Breast epithelium (tissue), 4 donors: ENCODE measurements at regions not wholly inside any gene's neighbourhood (a gene's known extent, or its start where the extent isn't known, plus 50 kb on each side); places are given as distances from the start of the nearest gene placed in this dataset.

Source experiments
- DNase-seq, 2 donors: peaks; one replicate each; pipeline ENCODE4 v3.0.0-alpha.2; 2019; ENCODE audit warnings: low spot score in 2 of 2
- H3K27ac ChIP-seq, 2 donors: fragments of 200-600 bp; sonication (generic) in 1 of 2; one replicate each; pipeline ENCODE4 v1.5.1; 2016 to 2019; ENCODE audit warnings: mild to moderate bottlenecking in 1 of 2
- H3K27me3 ChIP-seq, 2 donors: fragments of 200-600 bp; sonication (generic) in 1 of 2; one replicate each; pipeline versions ENCODE4 v1.5.1 to v1.6.0; 2017 to 2019; ENCODE audit warnings: control low read depth in 1 of 2, mild to moderate bottlenecking in 1 of 2
- H3K36me3 ChIP-seq: fragments of 200-600 bp; one replicate; pipeline ENCODE4 v1.5.1; 2019
- H3K4me1 ChIP-seq, 2 donors: fragments of 200-600 bp; sonication (generic); one replicate each; pipeline ENCODE4 v1.5.1; 2016 to 2019; ENCODE audit warnings: control low read depth in 1 of 2
- H3K4me3 ChIP-seq, 3 donors: fragments of 200-600 bp; sonication (generic); 1 replicate in 2 of 3; 2 replicates in 1 of 3; pipeline ENCODE4 v1.5.1; 2016 to 2019; ENCODE audit warnings: mild to moderate bottlenecking in 3 of 3, moderate library complexity in 2 of 3
- H3K9me3 ChIP-seq, 2 donors: fragments of 200-600 bp; sonication (generic) in 1 of 2; one replicate each; pipeline ENCODE4 v1.5.1; 2016 to 2019; ENCODE audit warnings: control low read depth in 1 of 2
- POLR2A ChIP-seq: fragments of 450-650 bp; IDR thresholded peaks from one replicate; pipeline ENCODE4 v1.6.1; 2016; ENCODE audit warnings: antibody characterized with exemption, mild to moderate bottlenecking, moderate library complexity
- POLR2AphosphoS5 ChIP-seq, 3 donors: sonication (generic); formaldehyde crosslinking; IDR thresholded peaks; one replicate each; pipeline ENCODE4 v1.6.1; 2017; ENCODE audit warnings: antibody characterized with exemption in 3 of 3
- intact Hi-C: fragments of 100-400 bp; cut with DNase I; formaldehyde crosslinking; loops from one replicate; pipeline ENCODE4 v1.15.1; 2023; ENCODE audit warnings: low total_unique reads
- TF ChIP-seq, protein P1 (sequence below), 3 donors: fragments of 450-650 bp; IDR thresholded peaks; one replicate each; pipeline ENCODE4 v1.5.1; 2016 to 2017; ENCODE audit warnings: antibody characterized with exemption in 3 of 3, mild to moderate bottlenecking in 3 of 3, moderate library complexity in 3 of 3

DNA sequence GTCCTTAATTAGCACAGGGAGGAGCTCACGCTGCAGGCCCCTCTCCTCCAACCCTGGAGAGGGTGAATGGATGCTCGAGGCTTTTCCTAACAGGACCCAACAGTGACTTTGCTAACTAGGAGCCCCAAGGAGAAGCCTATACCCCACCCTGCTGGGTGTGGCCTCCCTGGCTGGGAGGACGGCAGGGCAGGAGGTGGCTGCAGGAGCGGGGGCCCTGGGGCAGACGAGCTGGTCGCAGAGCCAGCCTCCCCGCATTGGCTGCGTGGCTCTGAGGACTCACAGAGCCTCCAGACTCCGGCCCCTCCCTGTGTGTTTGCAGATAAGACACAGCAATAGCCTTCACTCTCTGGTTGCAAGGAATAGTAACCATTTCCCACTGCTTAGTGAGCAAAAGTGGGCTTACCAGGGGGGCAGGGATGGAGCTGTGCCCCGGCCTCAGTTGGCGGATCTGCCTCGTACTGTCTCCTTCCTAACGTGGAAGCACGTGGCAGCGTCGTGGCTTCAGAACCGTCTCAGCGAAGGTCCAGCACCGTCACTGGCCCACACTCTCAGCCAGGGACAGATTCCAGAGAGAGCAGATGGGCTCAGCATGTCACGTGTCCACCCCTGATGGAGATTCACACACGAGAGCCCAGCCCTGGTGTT lies 1087.5 kb downstream of the BRD1 start:
- intact Hi-C loops = no loop called here
- TF ChIP-seq POLR2AphosphoS5 (IDR thresholded peaks at IDR 0.05) (no peak), POLR2A (no peak)
- TF ChIP-seq, protein P1, sequence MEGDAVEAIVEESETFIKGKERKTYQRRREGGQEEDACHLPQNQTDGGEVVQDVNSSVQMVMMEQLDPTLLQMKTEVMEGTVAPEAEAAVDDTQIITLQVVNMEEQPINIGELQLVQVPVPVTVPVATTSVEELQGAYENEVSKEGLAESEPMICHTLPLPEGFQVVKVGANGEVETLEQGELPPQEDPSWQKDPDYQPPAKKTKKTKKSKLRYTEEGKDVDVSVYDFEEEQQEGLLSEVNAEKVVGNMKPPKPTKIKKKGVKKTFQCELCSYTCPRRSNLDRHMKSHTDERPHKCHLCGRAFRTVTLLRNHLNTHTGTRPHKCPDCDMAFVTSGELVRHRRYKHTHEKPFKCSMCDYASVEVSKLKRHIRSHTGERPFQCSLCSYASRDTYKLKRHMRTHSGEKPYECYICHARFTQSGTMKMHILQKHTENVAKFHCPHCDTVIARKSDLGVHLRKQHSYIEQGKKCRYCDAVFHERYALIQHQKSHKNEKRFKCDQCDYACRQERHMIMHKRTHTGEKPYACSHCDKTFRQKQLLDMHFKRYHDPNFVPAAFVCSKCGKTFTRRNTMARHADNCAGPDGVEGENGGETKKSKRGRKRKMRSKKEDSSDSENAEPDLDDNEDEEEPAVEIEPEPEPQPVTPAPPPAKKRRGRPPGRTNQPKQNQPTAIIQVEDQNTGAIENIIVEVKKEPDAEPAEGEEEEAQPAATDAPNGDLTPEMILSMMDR (IDR thresholded peaks at IDR 0.05) = no peak
- Histone ChIP-seq H3K27me3 (no peaks in the 10 kb centered on the region), H3K9me3 (no peaks in the 10 kb centered on the region), H3K36me3 (no peaks in the 10 kb centered on the region), H3K27ac (no peak overlapping the region), H3K4me3 (no peak overlapping the region), H3K4me1 (no peaks in the 10 kb centered on the region)
- peak in 1 of 2 donors; percentile 30 for DNase-seq

DNA sequence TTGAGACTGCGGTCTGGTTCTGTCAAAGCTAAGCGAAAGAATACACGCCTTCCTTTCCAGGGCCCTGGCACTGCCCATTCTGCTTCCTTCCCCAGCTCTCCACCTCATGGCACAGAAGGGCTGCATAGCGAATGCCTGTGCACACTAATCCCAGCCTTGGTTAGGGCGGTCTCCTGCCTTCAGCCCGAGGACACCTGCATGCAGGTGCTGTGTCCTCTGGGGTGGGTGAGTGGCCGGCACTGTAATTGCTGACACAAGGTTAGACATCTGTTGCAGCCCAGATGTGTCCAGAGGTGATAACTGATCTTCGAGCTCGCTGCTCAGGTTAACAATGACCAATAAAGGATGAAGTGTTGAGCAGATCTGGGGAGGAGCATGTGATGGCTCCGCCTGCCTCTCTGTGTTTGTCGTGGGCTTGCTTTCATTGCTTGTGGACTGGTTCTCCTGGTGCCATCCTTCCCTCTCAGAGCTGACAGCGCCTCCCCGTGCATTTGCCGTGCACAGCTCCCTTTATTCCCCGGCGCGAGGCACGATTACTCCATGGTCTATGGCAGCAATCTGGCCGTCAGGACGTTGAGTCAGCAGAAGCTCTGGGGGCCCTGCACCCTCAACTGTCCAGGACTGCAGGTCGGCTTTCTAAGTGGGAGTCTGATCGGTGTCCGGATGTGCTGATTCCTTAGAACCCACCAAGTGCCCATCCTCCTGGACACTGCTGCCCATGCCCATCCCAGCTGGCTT lies 1088.2 kb downstream of the BRD1 start:
- DNase-seq = peak in 1 of 2 donors; percentile 31
- TF ChIP-seq POLR2A (no peak), POLR2AphosphoS5 (IDR thresholded peaks at IDR 0.05) (no peak)
- TF ChIP-seq, protein P1 (IDR thresholded peaks at IDR 0.05) = no peak
- intact Hi-C loops = no loop called here
- Histone ChIP-seq H3K4me3 (no peak overlapping the region), H3K36me3 (no peaks in the 10 kb centered on the region), H3K27ac (no peak overlapping the region), H3K27me3 (no peaks in the 10 kb centered on the region), H3K9me3 (no peaks in the 10 kb centered on the region), H3K4me1 (no peaks in the 10 kb centered on the region)

GRCh38 chr22:48738204-48738980 lies 1089.3 kb downstream of the BRD1 start:
- intact Hi-C loops = no loop called here
- no peak overlapping the region for H3K4me3 ChIP-seq
- no peaks in the 10 kb centered on the region for H3K27me3 ChIP-seq
- no peaks in the 10 kb centered on the region for H3K36me3 ChIP-seq
- DNase-seq = peak in 1 of 2 donors; percentile 36
- no peaks in the 10 kb centered on the region for H3K9me3 ChIP-seq
- TF ChIP-seq, protein P1 (IDR thresholded peaks at IDR 0.05) = no peak
- TF ChIP-seq POLR2A = no peak
- no peak for TF ChIP-seq POLR2AphosphoS5 (IDR thresholded peaks at IDR 0.05)
- H3K27ac ChIP-seq = no peak overlapping the region
- H3K4me1 ChIP-seq = no peaks in the 10 kb centered on the region

GRCh38 chr22:48737461-48738203 lies 1090.0 kb downstream of the BRD1 start:
- no peak for TF ChIP-seq POLR2A
- DNase-seq = peak in 1 of 2 donors; percentile 27
- no peak overlapping the region for H3K4me3 ChIP-seq

More at GRCh38 chr22:48737461-48738203, 1090.0 kb downstream of the BRD1 start:
- no peak overlapping the region for H3K27ac ChIP-seq
- H3K9me3 ChIP-seq = no peaks in the 10 kb centered on the region
- intact Hi-C loops = no loop called here
- H3K4me1 ChIP-seq = no peaks in the 10 kb centered on the region
- H3K27me3 ChIP-seq = no peaks in the 10 kb centered on the region
- no peaks in the 10 kb centered on the region for H3K36me3 ChIP-seq
